ENCODE measurements at regions not wholly inside any gene's neighbourhood (a gene's known extent, or its start where the extent isn't known, plus 50 kb on each side); places are given as distances from the start of the nearest gene placed in this dataset.

- TF ChIP-seq CTCF (IDR thresholded peaks at IDR 0.05; ENCODE audit: low read length) (no peak), EZH2 (IDR thresholded peaks at IDR 0.05; ENCODE audit: borderline replicate concordance, low read length) (no peak)
Measured at GRCh38 chr7:114342431-114343179, 72.0 kb upstream of the FOXP2 start.
